Neural progenitor cell (in vitro differentiated cells): ENCODE measurements at regions not wholly inside any gene's neighbourhood (a gene's known extent, or its start where the extent isn't known, plus 50 kb on each side); places are given as distances from the start of the nearest gene placed in this dataset.
"Not testable (repeated sequence)": the region's sequence is repeated elsewhere in the genome, so short reads cannot be mapped to it uniquely, and the experiment has no call there.

ENCODE experiments used
- DNase-seq: peaks from one replicate; pipeline ENCODE4 v3.0.0-alpha.2; 2016; ENCODE audit warnings: low spot score
- H2AFZ ChIP-seq: fragments of 200-600 bp; sonication (generic); replicated peaks from 2 replicates; pipeline ENCODE4 v1.6.1; 2016; ENCODE audit warnings: antibody characterized with exemption
- H3F3A ChIP-seq: fragments of 200-600 bp; sonication (generic); 2 replicates; pipeline ENCODE4 v1.6.1; 2016; ENCODE audit warnings: antibody characterized with exemption, low read depth
- H3K27ac ChIP-seq: fragments of 200-600 bp; sonication (generic); 2 replicates; pipeline ENCODE4 v1.5.1; 2016; ENCODE audit warnings: mild to moderate bottlenecking
- H3K27me3 ChIP-seq: fragments of 200-600 bp; sonication (generic); 2 replicates; pipeline ENCODE4 v1.6.1; 2016; ENCODE audit warnings: mild to moderate bottlenecking, moderate library complexity
- H3K36me3 ChIP-seq: fragments of 200-600 bp; sonication (generic); 2 replicates; pipeline ENCODE4 v1.5.1; 2016
- H3K4me1 ChIP-seq: fragments of 200-600 bp; sonication (generic); 2 replicates; pipeline ENCODE4 v1.6.1; 2016; ENCODE audit warnings: mixed run types
- H3K4me2 ChIP-seq: fragments of 200-600 bp; sonication (generic); 2 replicates; pipeline ENCODE4 v1.6.1; 2016
- H3K4me3 ChIP-seq: fragments of 200-600 bp; sonication (generic); 2 replicates; pipeline ENCODE4 v1.5.1; 2016
- H3K79me2 ChIP-seq: fragments of 200-600 bp; sonication (generic); 2 replicates; pipeline ENCODE4 v1.6.1; 2016; ENCODE audit warnings: low read depth
- H3K9ac ChIP-seq: fragments of 200-600 bp; sonication (generic); 2 replicates; pipeline ENCODE4 v1.6.1; 2016
- H3K9me3 ChIP-seq: fragments of 200-600 bp; sonication (generic); 2 replicates; pipeline ENCODE4 v1.5.1; 2016; ENCODE audit warnings: low read depth
- H4K20me1 ChIP-seq: fragments of 200-600 bp; sonication (generic); 2 replicates; pipeline ENCODE4 v1.6.1; 2016; ENCODE audit warnings: low read depth
- H3K27ac Mint-ChIP-seq: 3 replicates; pipeline ENCODE4 v1.8.0; 2021; ENCODE audit warnings: mixed read lengths
- H3K27me3 Mint-ChIP-seq: 2 replicates; pipeline ENCODE4 v1.8.0; 2022; ENCODE audit warnings: low read depth, mild to moderate bottlenecking, inconsistent platforms, moderate library complexity, mixed read lengths; ENCODE audit not compliant: insufficient read depth
- H3K36me3 Mint-ChIP-seq: 3 replicates; pipeline ENCODE4 v1.8.0; 2021; ENCODE audit warnings: mixed read lengths
- H3K4me1 Mint-ChIP-seq: 3 replicates; pipeline ENCODE4 v1.8.0; 2021; ENCODE audit warnings: mixed read lengths
- H3K4me3 Mint-ChIP-seq: 3 replicates; pipeline ENCODE4 v1.8.0; 2021; ENCODE audit warnings: mild to moderate bottlenecking, moderate library complexity, mixed read lengths
- H3K9me3 Mint-ChIP-seq: 3 replicates; pipeline ENCODE4 v1.8.0; 2020; ENCODE audit warnings: mixed read lengths
- CTCF ChIP-seq: fragments of 200-600 bp; sonication (generic); IDR thresholded peaks from 2 replicates; pipeline ENCODE4 v1.5.1; 2017; ENCODE audit warnings: antibody characterized with exemption, mild to moderate bottlenecking
- EZH2 ChIP-seq: fragments of 200-600 bp; sonication (generic); IDR thresholded peaks from 2 replicates; pipeline ENCODE4 v1.6.1; 2017; ENCODE audit warnings: antibody characterized with exemption, mild to moderate bottlenecking, moderate library complexity
- EZH2phosphoT487 ChIP-seq: fragments of 200-600 bp; sonication (generic); IDR thresholded peaks from 2 replicates; pipeline ENCODE4 v1.6.1; 2017; ENCODE audit warnings: antibody characterized with exemption

GRCh38 chr2:175805442-175806124 is 196.5 kb downstream of the LNPK start:
- no peak for DNase-seq
- Histone ChIP-seq H2AFZ (no peak overlapping the region), H3F3A (no peaks in the 10 kb centered on the region), H3K27ac (no peak overlapping the region), H3K4me2 (no peak overlapping the region), H3K79me2 (no peaks in the 10 kb centered on the region), H3K9me3 (no peaks in the 10 kb centered on the region), H3K27me3 (no peaks in the 10 kb centered on the region), H3K4me3 (no peak overlapping the region), H4K20me1 (no peaks in the 10 kb centered on the region), H3K9ac (no peak overlapping the region), H3K4me1 (peaks cover 11% of the 10 kb centered on the region), H3K36me3 (no peaks in the 10 kb centered on the region)
- Mint-ChIP-seq H3K36me3 (no peaks in the 10 kb centered on the region), H3K27ac (no peak overlapping the region), H3K4me1 (peaks cover 12% of the 10 kb centered on the region), H3K27me3 (no peaks in the 10 kb centered on the region), H3K9me3 (no peaks in the 10 kb centered on the region), H3K4me3 (no peak overlapping the region)
- TF ChIP-seq CTCF (no peak), EZH2 (no peak), EZH2phosphoT487 (no peak)

- H3F3A ChIP-seq = no peaks in the 10 kb centered on the region
- no peak overlapping the region for H3K9ac ChIP-seq
- peaks cover 11% of the 10 kb centered on the region for H3K4me1 ChIP-seq
- H2AFZ ChIP-seq = peak overlapping the region; percentile 59
- H4K20me1 ChIP-seq = no peaks in the 10 kb centered on the region
- Mint-ChIP-seq H3K4me3 (no peak overlapping the region), H3K4me1 (peaks cover 12% of the 10 kb centered on the region), H3K27me3 (no peaks in the 10 kb centered on the region), H3K9me3 (no peaks in the 10 kb centered on the region), H3K27ac (no peak overlapping the region), H3K36me3 (no peaks in the 10 kb centered on the region)
- no peaks in the 10 kb centered on the region for H3K9me3 ChIP-seq
- no peak overlapping the region for H3K4me3 ChIP-seq
- TF ChIP-seq EZH2 (no peak), CTCF (no peak), EZH2phosphoT487 (no peak)
- no peaks in the 10 kb centered on the region for H3K27me3 ChIP-seq
- DNase-seq = peak; percentile 9
- no peak overlapping the region for H3K27ac ChIP-seq
- no peaks in the 10 kb centered on the region for H3K36me3 ChIP-seq
- no peaks in the 10 kb centered on the region for H3K79me2 ChIP-seq
- H3K4me2 ChIP-seq = no peak overlapping the region
These were observed 197.9 kb downstream of the LNPK start for GRCh38 chr2:175804122-175804521.

- not testable (repeated sequence) for DNase-seq, H3K4me3 Mint-ChIP-seq, H3K27me3 ChIP-seq, H4K20me1 ChIP-seq, H3K36me3 Mint-ChIP-seq, H3K4me2 ChIP-seq, H3K27ac Mint-ChIP-seq, H3K27me3 Mint-ChIP-seq, H3K36me3 ChIP-seq, H3K27ac ChIP-seq, H3K9ac ChIP-seq, H2AFZ ChIP-seq, H3K4me1 Mint-ChIP-seq, H3K4me3 ChIP-seq, H3K79me2 ChIP-seq, H3F3A ChIP-seq, H3K4me1 ChIP-seq, H3K9me3 ChIP-seq
- H3K9me3 Mint-ChIP-seq = peaks cover 27% of the 10 kb centered on the region
These were observed 205.6 kb downstream of the LNPK start for GRCh38 chr2:175796422-175796821.

GRCh38 chr2:175793648-175794047 is 208.4 kb downstream of the LNPK start:
- Histone ChIP-seq H2AFZ (no peak overlapping the region), H3K4me1 (no peaks in the 10 kb centered on the region), H3K27me3 (no peaks in the 10 kb centered on the region), H3K79me2 (no peaks in the 10 kb centered on the region), H4K20me1 (no peaks in the 10 kb centered on the region), H3F3A (no peaks in the 10 kb centered on the region), H3K27ac (no peak overlapping the region), H3K36me3 (no peaks in the 10 kb centered on the region), H3K9ac (no peak overlapping the region), H3K4me2 (no peak overlapping the region), H3K4me3 (no peak overlapping the region), H3K9me3 (no peaks in the 10 kb centered on the region)
- Mint-ChIP-seq H3K4me1 (no peaks in the 10 kb centered on the region), H3K27ac (no peak overlapping the region), H3K4me3 (no peak overlapping the region), H3K27me3 (peaks cover 2% of the 10 kb centered on the region), H3K36me3 (peaks cover 2% of the 10 kb centered on the region), H3K9me3 (peaks cover 27% of the 10 kb centered on the region)
- TF ChIP-seq EZH2 (no peak), CTCF (no peak), EZH2phosphoT487 (no peak)
- DNase-seq = no peak
